Activated CD4-positive, alpha-beta memory T cell treated with anti-CD3 and anti-CD28 coated beads for 36 hours (primary cell): ENCODE measurements at regions not wholly inside any gene's neighbourhood (a gene's known extent, or its start where the extent isn't known, plus 50 kb on each side); places are given as distances from the start of the nearest gene placed in this dataset.
"Not testable (repeated sequence)": the region's sequence is repeated elsewhere in the genome, so short reads cannot be mapped to it uniquely, and the experiment has no call there.

Experiments
- CTCF ChIA-PET: fragments of 350-600 bp; sonication (Branson Sonifier 250); formaldehyde crosslinking; loops from one replicate; lab custom pipeline; 2021; ENCODE audit warnings: antibody characterized with exemption, inconsistent platforms; lab: Charles Lee
- POLR2A ChIA-PET: fragments of 350-600 bp; sonication (Branson Sonifier 250); formaldehyde crosslinking; loops from one replicate; lab custom pipeline; 2021; ENCODE audit warnings: antibody characterized with exemption; lab: Charles Lee
- DNase-seq: peaks from one replicate; pipeline ENCODE4 v3.0.0-alpha.2; 2020
- H3K27ac Mint-ChIP-seq: one replicate; pipeline ENCODE4 v1.8.0; 2021; ENCODE audit warnings: mixed read lengths
- H3K27me3 Mint-ChIP-seq: one replicate; pipeline ENCODE4 v1.8.0; 2021; ENCODE audit warnings: mixed read lengths
- H3K36me3 Mint-ChIP-seq: one replicate; pipeline ENCODE4 v1.8.0; 2021; ENCODE audit warnings: mixed read lengths
- H3K4me1 Mint-ChIP-seq: one replicate; pipeline ENCODE4 v1.8.0; 2021; ENCODE audit warnings: low read depth, mixed read lengths
- H3K4me3 Mint-ChIP-seq: one replicate; pipeline ENCODE4 v1.8.0; 2021; ENCODE audit warnings: mild to moderate bottlenecking, mixed read lengths
- H3K9me3 Mint-ChIP-seq: one replicate; pipeline ENCODE4 v1.8.0; 2021; ENCODE audit warnings: mixed read lengths
- intact Hi-C: fragments of 100-400 bp; cut with micrococcal nuclease; formaldehyde crosslinking; loops from one replicate; pipeline ENCODE4 v1.15.1; 2023

DNA sequence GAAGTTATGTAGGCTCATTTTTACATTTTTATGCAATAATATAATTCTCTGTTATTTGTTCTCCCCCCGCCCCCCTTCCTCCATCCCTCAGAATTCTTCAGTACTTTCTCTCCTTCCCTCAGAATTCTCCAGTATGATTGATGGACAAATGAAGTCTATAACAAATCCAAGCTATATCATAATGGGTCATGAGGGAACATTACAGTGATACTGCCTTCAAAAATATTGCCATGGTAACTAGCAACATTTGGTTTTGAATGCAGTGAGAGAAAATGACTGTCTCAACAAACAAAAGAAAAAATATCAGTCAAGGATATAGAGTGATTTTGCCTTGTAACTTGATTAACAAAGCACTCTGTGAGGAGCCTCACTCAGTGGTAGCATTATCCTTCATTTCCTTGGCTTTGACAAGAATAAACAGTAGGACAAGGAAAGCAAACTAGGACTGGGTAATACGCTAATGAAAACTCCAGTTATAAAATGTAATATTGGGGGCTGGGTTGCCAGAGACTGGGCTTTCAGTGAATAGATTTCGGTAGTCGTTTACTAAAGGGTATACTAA lies 392.9 kb upstream of the CRIM1 start:
- DNase-seq: no peak

DNA sequence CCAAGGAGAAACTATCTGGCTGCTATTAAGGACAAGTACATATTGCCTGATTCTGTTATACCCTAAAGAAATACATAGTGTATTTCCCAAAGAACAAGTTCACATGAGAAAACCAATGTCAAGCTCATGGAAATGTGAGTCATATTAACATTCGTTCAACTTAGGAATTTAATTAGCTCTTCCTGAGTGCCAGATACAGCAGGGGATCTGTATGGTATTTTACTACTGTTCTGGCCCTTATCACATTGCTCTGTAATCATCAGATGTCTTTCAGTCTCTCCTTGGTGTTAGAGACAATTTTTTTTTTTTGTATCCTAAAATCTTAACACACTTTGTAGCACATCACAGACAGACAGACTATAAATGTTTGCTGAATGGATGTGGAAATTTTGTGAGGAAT lies 395.0 kb upstream of the CRIM1 start:
- H3K4me3 Mint-ChIP-seq: no peak overlapping the region
- CTCF ChIA-PET: no interaction called here
- no peaks in the 10 kb centered on the region for H3K27me3 Mint-ChIP-seq
- H3K27ac Mint-ChIP-seq: no peak overlapping the region
- POLR2A ChIA-PET: no interaction called here
- no peak for DNase-seq
- H3K9me3 Mint-ChIP-seq: no peaks in the 10 kb centered on the region
- no peaks in the 10 kb centered on the region for H3K36me3 Mint-ChIP-seq
- intact Hi-C loops: no loop called here
- no peaks in the 10 kb centered on the region for H3K4me1 Mint-ChIP-seq

More for the DNA sequence above, 392.9 kb upstream of the CRIM1 start:
- Mint-ChIP-seq H3K4me1 (no peaks in the 10 kb centered on the region), H3K4me3 (no peak overlapping the region), H3K36me3 (no peaks in the 10 kb centered on the region), H3K27me3 (no peaks in the 10 kb centered on the region), H3K9me3 (no peaks in the 10 kb centered on the region), H3K27ac (no peak overlapping the region)
- ChIA-PET POLR2A (no interaction called here), CTCF (no interaction called here)
- intact Hi-C loops: no loop called here

DNA sequence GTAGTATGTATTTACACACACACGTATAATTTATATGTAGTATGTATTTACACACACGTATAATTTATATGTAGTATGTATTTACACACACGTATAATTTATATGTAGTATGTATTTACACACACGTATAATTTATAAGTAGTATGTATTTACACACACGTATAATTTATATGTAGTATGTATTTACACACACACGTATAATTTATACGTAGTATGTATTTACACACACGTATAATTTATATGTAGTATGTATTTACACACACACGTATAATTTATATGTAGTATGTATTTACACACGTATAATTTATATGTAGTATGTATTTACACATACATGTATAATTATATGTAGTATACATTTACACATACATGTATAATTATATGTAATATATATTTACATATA lies 398.5 kb upstream of the CRIM1 start:
- intact Hi-C loops, H3K4me3 Mint-ChIP-seq, H3K36me3 Mint-ChIP-seq, CTCF ChIA-PET, H3K4me1 Mint-ChIP-seq, POLR2A ChIA-PET, H3K27ac Mint-ChIP-seq, H3K27me3 Mint-ChIP-seq, DNase-seq, H3K9me3 Mint-ChIP-seq: not testable (repeated sequence)

DNA sequence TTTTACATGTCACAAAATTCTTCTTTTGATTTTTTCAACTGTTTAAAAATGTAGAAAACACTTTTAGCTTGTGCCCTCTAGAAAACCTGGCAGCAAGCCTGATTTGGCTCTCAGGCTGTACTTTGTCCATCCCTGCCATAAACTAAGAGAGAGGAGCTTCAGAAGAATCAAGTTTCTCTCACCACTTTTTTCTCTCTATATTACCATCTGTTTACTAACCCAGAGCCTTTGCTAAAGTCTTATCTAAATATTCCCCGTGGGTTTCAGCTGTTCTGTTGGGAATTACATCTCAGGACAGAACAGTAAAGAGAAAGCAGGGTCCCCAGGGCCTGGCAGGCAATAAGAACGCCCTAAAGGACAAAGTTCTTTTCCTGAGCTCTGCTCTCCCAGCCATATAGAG lies 409.1 kb upstream of the CRIM1 start:
- Mint-ChIP-seq H3K4me1 (no peaks in the 10 kb centered on the region), H3K36me3 (no peaks in the 10 kb centered on the region), H3K9me3 (no peaks in the 10 kb centered on the region), H3K27me3 (peaks cover 2% of the 10 kb centered on the region), H3K27ac (no peak overlapping the region), H3K4me3 (no peak overlapping the region)
- DNase-seq: no peak
- intact Hi-C loops: no loop called here
- POLR2A ChIA-PET: no interaction called here
- CTCF ChIA-PET: interaction anchor here (0.5 kb wide), 1 partner anchor 145 kb away, joined by 4 read pairs; no protein-coding TSS in a partner anchor

DNA sequence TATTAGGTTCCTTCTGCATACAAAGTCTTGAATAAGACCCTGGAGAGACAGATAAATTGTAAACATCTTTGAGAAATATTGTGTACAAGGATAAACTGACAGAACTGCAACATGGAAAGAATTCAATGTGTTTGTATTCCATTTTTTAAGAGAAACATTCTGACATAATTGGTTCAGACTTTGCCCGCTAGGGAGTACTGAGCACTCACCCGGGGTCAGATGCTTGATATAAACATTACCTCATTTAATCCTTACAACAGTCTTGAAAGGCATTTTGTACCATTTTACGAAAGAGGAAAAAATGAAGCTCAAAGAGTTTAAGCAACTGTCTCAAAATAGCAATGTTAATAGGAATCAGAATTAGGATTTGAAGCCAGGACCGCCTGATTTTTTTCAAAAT lies 416.7 kb upstream of the CRIM1 start:
- Mint-ChIP-seq H3K4me1 (no peaks in the 10 kb centered on the region), H3K27ac (no peak overlapping the region), H3K36me3 (no peaks in the 10 kb centered on the region), H3K4me3 (no peak overlapping the region), H3K27me3 (peaks cover 7% of the 10 kb centered on the region), H3K9me3 (no peaks in the 10 kb centered on the region)
- CTCF ChIA-PET: no interaction called here
- no peak for DNase-seq
- POLR2A ChIA-PET: no interaction called here
- intact Hi-C loops: no loop called here

DNA sequence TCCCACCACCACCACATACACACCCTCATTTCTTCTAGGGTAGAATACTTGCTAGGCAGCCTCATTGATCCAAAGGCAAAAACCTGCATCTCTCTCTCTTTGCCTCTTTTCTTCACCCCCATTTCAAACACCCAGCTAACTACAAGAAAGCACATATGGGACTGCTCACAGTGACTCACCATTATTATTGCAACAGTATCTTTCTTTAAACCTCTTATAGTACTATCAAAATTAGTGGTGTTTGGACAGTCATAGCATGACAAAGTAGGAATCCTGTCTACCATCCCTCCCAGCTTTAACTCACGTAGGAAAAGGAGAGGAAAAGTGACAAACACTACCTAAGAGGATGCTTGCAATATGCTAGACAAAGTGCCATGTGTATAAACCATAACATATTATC lies 422.5 kb upstream of the CRIM1 start:
- Mint-ChIP-seq H3K27ac (no peak overlapping the region), H3K4me3 (no peak overlapping the region), H3K27me3 (peaks cover 10% of the 10 kb centered on the region), H3K4me1 (no peaks in the 10 kb centered on the region), H3K36me3 (no peaks in the 10 kb centered on the region), H3K9me3 (no peaks in the 10 kb centered on the region)
- DNase-seq: no peak
- ChIA-PET POLR2A (no interaction called here), CTCF (no interaction called here)
- intact Hi-C loops: no loop called here

DNA sequence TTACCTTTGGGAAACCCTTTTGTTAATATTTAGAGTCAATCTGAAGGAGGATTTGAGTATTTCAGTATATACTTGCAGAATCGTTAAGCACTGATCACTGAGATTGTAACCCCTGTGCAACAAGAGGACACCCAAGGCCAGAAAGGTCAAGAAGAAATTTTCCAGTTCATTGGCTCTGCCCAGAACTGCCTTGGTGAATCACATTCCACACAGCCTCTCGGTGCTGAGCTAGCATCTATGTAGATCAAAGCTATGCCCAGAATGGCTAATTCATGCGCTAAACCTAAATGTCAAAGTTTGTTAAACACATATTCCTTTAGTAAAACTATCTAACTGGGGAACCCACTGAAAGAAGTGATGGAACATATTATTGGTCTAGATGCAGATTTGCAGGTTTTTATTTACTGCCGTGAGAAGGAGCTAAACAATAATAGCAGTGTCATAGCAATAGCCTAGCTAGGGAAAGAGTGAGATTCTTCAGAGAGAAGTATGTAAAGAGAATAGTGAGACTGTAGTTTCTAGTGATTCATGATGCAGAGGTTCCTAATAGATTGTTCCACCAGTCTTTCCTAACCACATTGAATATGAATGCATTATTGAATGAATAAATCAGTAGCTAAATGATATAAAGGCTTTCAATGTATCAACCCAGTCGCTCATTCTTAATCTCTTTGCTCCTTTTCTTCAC lies 423.2 kb upstream of the CRIM1 start:
- ChIA-PET CTCF (no interaction called here), POLR2A (no interaction called here)
- no peak for DNase-seq
- no peak overlapping the region for H3K27ac Mint-ChIP-seq
- H3K36me3 Mint-ChIP-seq: no peaks in the 10 kb centered on the region
- intact Hi-C loops: no loop called here
- H3K27me3 Mint-ChIP-seq: peaks cover 10% of the 10 kb centered on the region
- H3K4me1 Mint-ChIP-seq: no peaks in the 10 kb centered on the region
- H3K9me3 Mint-ChIP-seq: no peaks in the 10 kb centered on the region
- H3K4me3 Mint-ChIP-seq: no peak overlapping the region

DNA sequence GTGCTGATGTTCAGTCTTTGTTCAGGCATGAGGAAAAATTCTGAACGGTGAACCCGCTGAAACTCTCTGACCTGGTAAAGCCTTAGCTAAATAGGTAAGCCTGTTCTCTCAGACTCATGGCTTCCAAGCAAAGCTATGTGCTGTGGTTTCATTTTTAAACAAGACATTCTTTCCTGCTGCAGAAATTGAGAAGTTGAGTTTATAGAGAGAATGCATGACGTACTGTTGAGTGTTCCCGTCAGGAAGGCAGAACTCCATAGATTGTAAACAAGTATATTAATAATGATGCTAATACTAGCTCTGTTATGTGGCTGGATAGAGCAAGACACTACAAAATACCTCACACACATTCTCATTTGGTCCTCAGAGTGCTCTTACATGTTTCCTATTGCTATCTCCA lies 424.0 kb upstream of the CRIM1 start:
- H3K4me1 Mint-ChIP-seq: no peaks in the 10 kb centered on the region
- no peak overlapping the region for H3K27ac Mint-ChIP-seq

DNA sequence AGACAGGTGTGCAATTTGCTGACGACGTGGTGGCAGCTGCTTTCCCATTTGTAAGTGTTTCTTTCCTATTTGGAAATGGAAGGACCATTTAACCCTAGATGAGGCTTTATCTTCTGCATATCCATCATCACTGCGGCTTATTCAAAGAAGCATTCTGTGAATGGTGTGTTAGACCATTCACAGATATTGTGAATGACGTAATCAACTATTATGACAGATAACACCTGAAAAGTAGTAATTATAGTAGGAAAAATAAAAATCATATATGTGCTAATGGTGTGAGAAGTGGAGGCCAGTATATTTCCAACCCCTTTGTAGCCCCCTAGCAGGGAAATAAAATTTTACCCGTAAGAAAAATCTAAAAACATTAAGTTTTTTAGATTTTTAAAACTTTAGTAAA lies 424.5 kb upstream of the CRIM1 start:
- intact Hi-C loops: no loop called here
- H3K4me3 Mint-ChIP-seq: no peak overlapping the region
- CTCF ChIA-PET: no interaction called here
- H3K27ac Mint-ChIP-seq: no peak overlapping the region
- H3K36me3 Mint-ChIP-seq: no peaks in the 10 kb centered on the region
- H3K27me3 Mint-ChIP-seq: peaks cover 10% of the 10 kb centered on the region
- H3K9me3 Mint-ChIP-seq: no peaks in the 10 kb centered on the region
- no peak for DNase-seq
- H3K4me1 Mint-ChIP-seq: no peaks in the 10 kb centered on the region
- POLR2A ChIA-PET: no interaction called here

More for the DNA sequence above, 424.0 kb upstream of the CRIM1 start:
- Mint-ChIP-seq H3K36me3 (no peaks in the 10 kb centered on the region), H3K4me3 (no peak overlapping the region), H3K9me3 (no peaks in the 10 kb centered on the region), H3K27me3 (peaks cover 10% of the 10 kb centered on the region)
- POLR2A ChIA-PET: no interaction called here
- intact Hi-C loops: no loop called here
- no peak for DNase-seq
- CTCF ChIA-PET: no interaction called here

DNA sequence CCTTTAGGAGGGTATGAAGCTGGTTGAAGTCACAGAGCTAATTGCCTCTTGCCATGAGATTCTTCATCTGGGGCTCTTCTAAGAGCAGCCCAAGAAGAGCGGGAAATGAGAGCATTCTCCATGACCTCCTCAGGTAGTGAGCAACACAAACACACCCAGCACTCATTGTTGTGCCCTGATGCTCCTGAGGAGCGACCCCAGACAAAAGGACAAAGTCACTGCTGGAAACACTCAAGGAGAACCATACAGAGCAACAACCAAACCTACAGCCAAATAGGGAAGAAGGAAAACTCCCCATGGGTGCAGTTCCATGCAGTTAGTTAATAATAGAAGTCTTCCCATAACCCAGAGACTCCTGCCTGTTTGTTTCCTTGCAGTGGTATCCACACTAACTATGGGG lies 426.0 kb upstream of the CRIM1 start:
- ChIA-PET CTCF (no interaction called here), POLR2A (no interaction called here)
- DNase-seq: no peak
- H3K27me3 Mint-ChIP-seq: peaks cover 4% of the 10 kb centered on the region
- no peak overlapping the region for H3K27ac Mint-ChIP-seq
- no peak overlapping the region for H3K4me3 Mint-ChIP-seq
- H3K9me3 Mint-ChIP-seq: no peaks in the 10 kb centered on the region
- intact Hi-C loops: no loop called here
- H3K4me1 Mint-ChIP-seq: no peaks in the 10 kb centered on the region
- H3K36me3 Mint-ChIP-seq: no peaks in the 10 kb centered on the region

DNA sequence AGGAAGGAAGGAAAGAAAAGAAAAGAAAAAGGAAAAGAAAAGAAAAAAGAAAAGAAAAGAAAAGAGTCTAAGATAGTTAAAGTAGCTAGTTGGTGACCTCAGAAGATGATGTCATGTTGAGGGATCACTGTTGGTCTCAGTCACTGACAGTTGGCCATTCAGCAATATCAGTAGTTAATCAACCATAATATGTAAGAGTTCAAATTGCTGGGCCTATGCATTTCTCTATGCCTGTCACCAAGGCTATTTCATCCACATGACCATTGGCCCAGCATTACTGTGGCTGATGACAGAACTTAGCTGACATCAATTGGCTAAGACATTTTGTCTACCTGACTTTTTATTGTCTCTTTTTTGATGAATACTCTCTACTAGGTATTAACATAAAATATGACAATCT lies 435.5 kb upstream of the CRIM1 start:
- CTCF ChIA-PET: no interaction called here
- no peak overlapping the region for H3K4me3 Mint-ChIP-seq
- no peaks in the 10 kb centered on the region for H3K9me3 Mint-ChIP-seq
- no peak overlapping the region for H3K27ac Mint-ChIP-seq
- H3K27me3 Mint-ChIP-seq: no peaks in the 10 kb centered on the region
- no peaks in the 10 kb centered on the region for H3K4me1 Mint-ChIP-seq
- no peaks in the 10 kb centered on the region for H3K36me3 Mint-ChIP-seq
- POLR2A ChIA-PET: no interaction called here
- intact Hi-C loops: no loop called here
- DNase-seq: no peak

DNA sequence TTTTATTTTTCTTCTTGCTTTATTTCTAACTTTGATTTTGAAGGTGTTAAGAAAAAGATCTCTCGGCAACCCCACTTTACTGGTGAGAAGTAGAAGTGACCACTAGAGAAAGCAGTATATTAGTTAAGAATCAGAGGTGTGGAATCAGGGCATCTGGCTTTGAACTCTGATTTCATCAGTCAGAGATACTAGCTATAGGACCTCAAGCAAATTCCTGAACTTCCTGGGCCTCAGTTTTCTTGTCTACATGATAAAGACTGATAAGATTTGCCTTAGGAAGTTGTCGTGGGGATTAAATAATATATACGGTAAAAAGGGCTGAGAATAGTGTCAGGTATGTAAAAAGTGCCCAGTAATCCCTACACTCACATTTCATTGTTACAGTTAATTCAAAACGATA lies 440.3 kb upstream of the CRIM1 start:
- intact Hi-C loops: no loop called here
- Mint-ChIP-seq H3K36me3 (no peaks in the 10 kb centered on the region), H3K27me3 (no peaks in the 10 kb centered on the region), H3K9me3 (no peaks in the 10 kb centered on the region), H3K4me3 (no peak overlapping the region), H3K4me1 (no peaks in the 10 kb centered on the region), H3K27ac (no peak overlapping the region)
- DNase-seq: no peak
- CTCF ChIA-PET: no interaction called here
- POLR2A ChIA-PET: no interaction called here

DNA sequence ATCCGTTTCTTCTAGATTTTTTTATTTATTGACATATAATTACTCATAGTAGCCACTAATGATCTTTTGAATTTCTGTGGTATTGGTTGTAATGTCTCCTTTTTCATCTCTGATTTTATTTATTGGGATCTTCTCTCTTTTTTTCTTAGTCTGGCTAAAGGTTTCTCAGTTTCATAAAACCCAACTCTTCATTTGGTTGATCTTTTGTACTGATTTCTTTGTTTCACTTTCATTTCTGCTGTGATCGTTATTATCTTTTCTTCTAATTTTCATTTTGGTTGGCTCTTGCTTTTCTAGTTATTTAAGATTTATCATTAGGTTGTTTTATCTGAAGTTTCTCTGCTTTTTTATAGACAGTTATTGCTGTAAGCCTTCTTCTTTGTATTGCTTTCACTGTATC lies 463.6 kb upstream of the CRIM1 start:
- DNase-seq: no peak
- Mint-ChIP-seq H3K9me3 (no peaks in the 10 kb centered on the region), H3K27me3 (no peaks in the 10 kb centered on the region), H3K27ac (no peak overlapping the region), H3K4me3 (peak overlapping the region; percentile 52), H3K4me1 (peaks cover 16% of the 10 kb centered on the region), H3K36me3 (no peaks in the 10 kb centered on the region)
- POLR2A ChIA-PET: no interaction called here
- intact Hi-C loops: no loop called here
- CTCF ChIA-PET: no interaction called here
